MM.1S (cell line): ENCODE measurements at regions not wholly inside any gene's neighbourhood (a gene's known extent, or its start where the extent isn't known, plus 50 kb on each side); places are given as distances from the start of the nearest gene placed in this dataset.

Experiments used
- CTCF ChIP-seq: fragments of 300-600 bp; sonication (generic); IDR thresholded peaks from 2 replicates; pipeline ENCODE4 v1.5.1; 2016; ENCODE audit warnings: antibody characterized with exemption, low read length, mixed read lengths
- EZH2 ChIP-seq: fragments of 300-600 bp; sonication (generic); optimal IDR thresholded peaks from 2 replicates; pipeline ENCODE3; 2017; ENCODE audit warnings: low read depth, mild to moderate bottlenecking, antibody characterized with exemption, low read length, mixed read lengths

GRCh38 chr6:27038498-27038897 lies 209.0 kb upstream of the PRSS16 start:
- TF ChIP-seq CTCF (no peak), EZH2 (no peak)
